ENCODE measurements at regions not wholly inside any gene's neighbourhood (a gene's known extent, or its start where the extent isn't known, plus 50 kb on each side); places are given as distances from the start of the nearest gene placed in this dataset.

DNA sequence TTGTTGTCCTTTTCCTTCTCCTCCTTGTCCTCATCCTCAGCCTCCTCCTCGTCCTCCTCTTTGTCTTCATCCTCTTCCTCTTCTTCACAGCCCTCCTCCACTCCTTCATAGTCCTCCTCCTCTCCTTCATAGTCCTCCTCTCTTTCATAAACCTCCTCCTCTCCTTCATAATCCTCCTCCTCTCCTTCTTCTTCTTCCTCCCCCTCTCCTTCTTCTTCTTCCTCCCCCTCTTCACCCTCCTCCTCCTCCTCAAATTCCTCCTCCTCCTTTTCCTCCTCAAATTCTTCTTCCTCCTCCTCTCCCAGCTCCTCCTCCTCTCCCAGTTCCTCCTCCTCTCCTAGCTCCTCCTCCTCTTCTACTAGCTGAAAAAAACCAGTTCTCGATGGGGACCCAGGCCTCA is 143.8 kb upstream of the RADX start:
- Histone ChIP-seq H3K9me3 (ENCODE audit: low read length) (no peaks in the 10 kb centered on the region), H3K4me2 (ENCODE audit: low read length) (no peak overlapping the region), H3K79me2 (ENCODE audit: low read length) (no peaks in the 10 kb centered on the region), H3K27ac (ENCODE audit: low read length) (no peak overlapping the region), H2AFZ (ENCODE audit: low read length) (no peak overlapping the region), H3K9ac (ENCODE audit: low read length) (no peak overlapping the region), H3K4me1 (ENCODE audit: insufficient read depth, low read length) (no peaks in the 10 kb centered on the region), H3K27me3 (ENCODE audit: low read length) (no peaks in the 10 kb centered on the region), H3K9me2 (replicated peaks; ENCODE audit: low read length) (no peaks in the 10 kb centered on the region), H3F3A (ENCODE audit: low read length, unreplicated experiment) (no peaks in the 10 kb centered on the region), H4K20me1 (ENCODE audit: low read length) (no peaks in the 10 kb centered on the region), H3K36me3 (ENCODE audit: low read depth, low read length) (no peaks in the 10 kb centered on the region), H3K4me3 (ENCODE audit: low read length) (no peak overlapping the region)
- no peak for ATAC-seq
- TF ChIP-seq EZH2 (IDR thresholded peaks at IDR 0.05; ENCODE audit: low read length, unreplicated experiment) (no peak), EZH2phosphoT487 (IDR thresholded peaks at IDR 0.05; ENCODE audit: borderline replicate concordance, low read length) (no peak)
- TF ChIP-seq, protein P1, sequence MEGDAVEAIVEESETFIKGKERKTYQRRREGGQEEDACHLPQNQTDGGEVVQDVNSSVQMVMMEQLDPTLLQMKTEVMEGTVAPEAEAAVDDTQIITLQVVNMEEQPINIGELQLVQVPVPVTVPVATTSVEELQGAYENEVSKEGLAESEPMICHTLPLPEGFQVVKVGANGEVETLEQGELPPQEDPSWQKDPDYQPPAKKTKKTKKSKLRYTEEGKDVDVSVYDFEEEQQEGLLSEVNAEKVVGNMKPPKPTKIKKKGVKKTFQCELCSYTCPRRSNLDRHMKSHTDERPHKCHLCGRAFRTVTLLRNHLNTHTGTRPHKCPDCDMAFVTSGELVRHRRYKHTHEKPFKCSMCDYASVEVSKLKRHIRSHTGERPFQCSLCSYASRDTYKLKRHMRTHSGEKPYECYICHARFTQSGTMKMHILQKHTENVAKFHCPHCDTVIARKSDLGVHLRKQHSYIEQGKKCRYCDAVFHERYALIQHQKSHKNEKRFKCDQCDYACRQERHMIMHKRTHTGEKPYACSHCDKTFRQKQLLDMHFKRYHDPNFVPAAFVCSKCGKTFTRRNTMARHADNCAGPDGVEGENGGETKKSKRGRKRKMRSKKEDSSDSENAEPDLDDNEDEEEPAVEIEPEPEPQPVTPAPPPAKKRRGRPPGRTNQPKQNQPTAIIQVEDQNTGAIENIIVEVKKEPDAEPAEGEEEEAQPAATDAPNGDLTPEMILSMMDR (conservative IDR thresholded peaks at IDR 0.05; ENCODE audit: low read depth, low read length): no peak
- BruUV-seq (replicated peaks): no TSS peak
- POLR2A ChIA-PET (ENCODE audit: unreplicated experiment): no interaction called here
- CTCF ChIA-PET: no interaction called here
- no peak for DNase-seq
- intact Hi-C loops (cut with micrococcal nuclease): no loop called here

DNA sequence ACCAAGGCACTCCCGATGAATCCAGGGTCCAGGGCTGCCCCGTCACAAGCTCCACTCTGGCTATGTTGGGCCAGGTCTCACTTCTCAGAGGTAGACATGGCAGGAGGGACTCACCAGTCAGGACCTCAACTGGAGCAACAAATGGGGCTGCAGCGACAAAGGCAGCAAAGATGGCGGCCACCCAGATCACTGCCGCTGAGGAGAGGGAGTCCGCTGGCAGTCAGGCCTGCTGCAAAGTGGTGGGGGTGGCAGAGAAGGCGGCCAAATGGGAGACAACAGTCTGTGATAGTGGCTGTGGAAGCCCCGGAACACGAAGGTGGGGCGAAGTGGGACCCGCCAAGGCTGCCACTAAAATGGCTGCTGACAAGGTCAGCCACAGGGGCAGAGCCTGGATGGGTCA is 143.3 kb upstream of the RADX start:
- H3K4me1 ChIP-seq (ENCODE audit: insufficient read depth, low read length): no peaks in the 10 kb centered on the region
- H3K9ac ChIP-seq (ENCODE audit: low read length): no peak overlapping the region
- no peak overlapping the region for H2AFZ ChIP-seq (ENCODE audit: low read length)
- ChIA-PET POLR2A (ENCODE audit: unreplicated experiment) (no interaction called here), CTCF (no interaction called here)
- H3F3A ChIP-seq (ENCODE audit: low read length, unreplicated experiment): no peaks in the 10 kb centered on the region
- BruUV-seq (replicated peaks): no TSS peak
- H3K27ac ChIP-seq (ENCODE audit: low read length): no peak overlapping the region
- TF ChIP-seq EZH2 (IDR thresholded peaks at IDR 0.05; ENCODE audit: low read length, unreplicated experiment): no peak
- H3K4me3 ChIP-seq (ENCODE audit: low read length): no peak overlapping the region
- no peaks in the 10 kb centered on the region for H3K9me3 ChIP-seq (ENCODE audit: low read length)
- no peaks in the 10 kb centered on the region for H4K20me1 ChIP-seq (ENCODE audit: low read length)
- H3K9me2 ChIP-seq (replicated peaks; ENCODE audit: low read length): no peaks in the 10 kb centered on the region
- H3K27me3 ChIP-seq (ENCODE audit: low read length): no peaks in the 10 kb centered on the region
- H3K79me2 ChIP-seq (ENCODE audit: low read length): no peaks in the 10 kb centered on the region
- H3K36me3 ChIP-seq (ENCODE audit: low read depth, low read length): no peaks in the 10 kb centered on the region
- no peak for ATAC-seq
- no peak for DNase-seq
- intact Hi-C loops (cut with micrococcal nuclease): no loop called here
- no peak overlapping the region for H3K4me2 ChIP-seq (ENCODE audit: low read length)

DNA sequence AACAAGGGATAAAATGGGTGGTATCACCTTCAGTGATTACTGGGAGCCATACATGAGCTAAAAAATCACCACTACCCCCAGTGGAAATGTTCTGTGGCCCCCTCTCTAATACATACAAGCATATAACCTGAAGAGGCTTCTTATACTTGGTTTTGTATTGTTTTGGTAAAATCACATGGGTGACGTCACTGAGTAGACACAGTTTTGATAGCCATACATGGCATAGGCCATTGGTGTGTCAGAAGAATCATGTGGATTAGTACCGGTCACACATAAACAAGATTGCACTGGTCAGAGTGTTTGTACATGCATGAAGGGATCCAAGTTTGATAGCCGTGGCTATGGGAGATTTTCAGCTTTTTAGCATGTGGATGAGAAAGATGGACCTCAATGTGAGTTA is 131.9 kb upstream of the RADX start:
- no peaks in the 10 kb centered on the region for H4K20me1 ChIP-seq (ENCODE audit: low read length)
- ATAC-seq (no peak), DNase-seq (no peak)
- ChIA-PET POLR2A (ENCODE audit: unreplicated experiment) (no interaction called here), CTCF (no interaction called here)
- no peak overlapping the region for H3K9ac ChIP-seq (ENCODE audit: low read length)
- H3K79me2 ChIP-seq (ENCODE audit: low read length): no peaks in the 10 kb centered on the region
- no peaks in the 10 kb centered on the region for H3K9me3 ChIP-seq (ENCODE audit: low read length)
- H3K4me3 ChIP-seq (ENCODE audit: low read length): no peak overlapping the region
- H3K27me3 ChIP-seq (ENCODE audit: low read length): no peaks in the 10 kb centered on the region
- intact Hi-C loops (cut with micrococcal nuclease): loop anchor here (5.0 kb wide), 1 partner anchor 272 kb away; no protein-coding TSS in a partner anchor
- H3K4me2 ChIP-seq (ENCODE audit: low read length): no peak overlapping the region
- H3K9me2 ChIP-seq (replicated peaks; ENCODE audit: low read length): no peaks in the 10 kb centered on the region
- H3K4me1 ChIP-seq (ENCODE audit: insufficient read depth, low read length): no peaks in the 10 kb centered on the region
- TF ChIP-seq EZH2phosphoT487 (IDR thresholded peaks at IDR 0.05; ENCODE audit: borderline replicate concordance, low read length): no peak
- TF ChIP-seq, protein P1 (conservative IDR thresholded peaks at IDR 0.05; ENCODE audit: low read depth, low read length): no peak
- no peak for TF ChIP-seq EZH2 (IDR thresholded peaks at IDR 0.05; ENCODE audit: low read length, unreplicated experiment)
- no peak overlapping the region for H2AFZ ChIP-seq (ENCODE audit: low read length)
- BruUV-seq (replicated peaks): no TSS peak
- no peak overlapping the region for H3K27ac ChIP-seq (ENCODE audit: low read length)
- no peaks in the 10 kb centered on the region for H3F3A ChIP-seq (ENCODE audit: low read length, unreplicated experiment)
- H3K36me3 ChIP-seq (ENCODE audit: low read depth, low read length): no peaks in the 10 kb centered on the region

Measured in PC-3 (cell line).